ENCODE measurements at regions not wholly inside any gene's neighbourhood (a gene's known extent, or its start where the extent isn't known, plus 50 kb on each side); places are given as distances from the start of the nearest gene placed in this dataset.
"Not testable (repeated sequence)": the region's sequence is repeated elsewhere in the genome, so short reads cannot be mapped to it uniquely, and the experiment has no call there.

- not testable (repeated sequence) for DNase-seq
Measured at GRCh38 chr9:41075671-41076070, 52.8 kb downstream of the FOXD4L6 start.

- DNase-seq, result peak; percentile 47
Measured at GRCh38 chr9:41074356-41074942, 54.0 kb downstream of the FOXD4L6 start.

DNA sequence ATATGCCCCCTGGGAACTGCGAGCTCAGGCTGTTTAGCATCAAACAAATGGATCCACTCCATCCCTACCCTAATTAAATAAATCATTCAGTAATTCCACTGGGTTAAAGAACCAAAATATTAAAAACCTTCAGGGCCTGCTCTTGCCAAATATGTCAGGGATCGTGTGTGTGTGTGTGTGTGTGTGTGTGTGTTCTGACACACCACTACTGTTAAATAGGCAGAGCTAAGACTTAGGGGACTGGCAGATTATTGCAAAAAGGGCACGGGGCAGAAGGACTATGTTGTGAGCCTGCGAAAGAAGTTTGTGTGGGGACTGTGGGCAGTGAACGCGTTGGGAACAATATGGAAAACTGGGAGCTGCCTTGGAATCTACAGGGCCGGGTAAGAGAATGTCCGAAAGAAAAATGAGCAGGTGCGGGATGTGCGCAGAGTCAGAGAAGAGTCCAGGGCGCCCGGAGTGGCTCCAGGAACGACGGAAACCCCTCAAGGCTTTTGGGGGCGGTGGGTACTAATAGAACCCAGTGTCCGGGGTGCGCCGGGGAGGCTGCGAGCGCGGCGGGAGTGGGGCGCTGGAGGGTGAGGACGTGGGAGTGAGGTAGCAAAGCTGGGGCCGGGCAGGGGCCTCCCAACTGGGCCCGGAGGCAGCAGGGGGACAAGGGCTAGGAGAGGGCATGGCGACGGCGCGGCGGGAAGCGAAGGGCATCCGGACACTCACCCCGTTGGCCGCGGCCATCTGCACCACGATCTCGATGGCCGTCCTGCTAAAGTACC, 54.8 kb downstream of the FOXD4L6 start:
- not testable (repeated sequence) for DNase-seq

DNA sequence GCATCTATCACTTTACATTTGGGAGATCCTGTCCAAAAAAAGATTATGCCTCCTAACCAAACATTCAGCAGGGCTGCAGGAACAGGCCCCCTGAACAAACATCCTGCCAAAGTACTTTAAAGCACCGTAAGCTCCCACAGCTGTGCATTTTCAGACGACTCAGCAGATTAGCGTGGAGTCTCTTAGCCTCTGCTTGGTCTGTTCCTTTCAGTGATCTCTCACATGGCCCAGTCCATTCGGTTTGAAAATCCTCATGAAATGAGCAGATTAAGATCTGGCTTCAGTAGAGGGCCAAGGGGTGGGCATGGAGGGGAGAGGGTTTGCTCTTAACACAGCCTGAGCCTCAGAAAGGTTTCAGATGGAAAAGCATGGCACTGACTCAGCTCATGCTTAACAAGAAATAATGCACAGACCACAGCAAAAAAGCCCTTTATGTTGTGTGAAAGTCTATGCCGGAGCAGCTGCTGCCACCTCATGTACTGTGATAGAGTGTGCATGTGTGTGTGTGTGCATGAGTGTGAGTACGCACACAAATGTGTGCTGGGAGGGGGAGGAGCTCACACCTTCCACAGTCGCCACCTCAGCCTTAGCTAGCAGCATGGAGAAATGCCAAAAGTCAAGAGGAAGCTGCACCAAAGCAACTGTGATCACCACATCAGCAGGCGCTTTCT, 64.2 kb downstream of the FOXD4L6 start:
- peak; percentile 41 for DNase-seq

DNA sequence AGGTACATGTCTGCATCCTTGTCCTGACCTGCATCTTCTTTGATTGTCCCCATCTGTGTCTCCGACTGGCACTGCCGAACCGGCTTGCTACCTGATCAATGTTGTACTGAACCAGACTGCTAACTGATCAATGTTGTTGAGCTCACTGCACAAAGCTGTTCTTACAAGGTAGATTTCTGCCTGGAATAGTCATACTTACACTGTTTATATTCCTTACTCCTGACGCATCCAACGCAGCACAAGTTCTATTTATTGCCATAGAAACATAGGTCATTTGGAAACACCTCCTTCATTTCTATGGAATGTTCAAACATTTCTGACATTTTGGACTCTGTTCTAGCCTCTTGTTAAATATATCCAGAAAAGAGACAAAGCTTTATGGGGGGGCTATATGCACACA, 65.2 kb downstream of the FOXD4L6 start:
- not testable (repeated sequence) for DNase-seq

DNA sequence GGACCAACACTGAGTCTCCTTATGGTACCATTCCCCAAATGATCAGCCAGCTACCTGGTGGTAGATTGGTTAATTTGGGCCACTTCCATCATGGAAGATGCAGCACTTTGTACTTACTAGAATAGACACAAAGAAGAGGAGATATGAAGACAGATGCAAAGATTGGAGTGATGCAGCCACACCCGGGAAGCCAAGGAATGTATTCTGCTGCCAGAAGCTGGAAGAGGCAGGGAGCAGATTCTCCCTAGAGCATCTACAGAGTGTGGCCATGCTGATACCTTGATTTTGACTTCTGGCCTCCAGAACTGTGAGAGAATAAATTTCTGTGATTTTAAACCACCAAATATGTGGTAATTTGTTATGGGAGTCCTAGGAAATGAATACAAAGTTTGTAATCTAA, 68.9 kb downstream of the FOXD4L6 start:
- not testable (repeated sequence) for DNase-seq

GRCh38 chr9:41053666-41054363, 74.7 kb downstream of the FOXD4L6 start:
- not testable (repeated sequence) for DNase-seq

DNA sequence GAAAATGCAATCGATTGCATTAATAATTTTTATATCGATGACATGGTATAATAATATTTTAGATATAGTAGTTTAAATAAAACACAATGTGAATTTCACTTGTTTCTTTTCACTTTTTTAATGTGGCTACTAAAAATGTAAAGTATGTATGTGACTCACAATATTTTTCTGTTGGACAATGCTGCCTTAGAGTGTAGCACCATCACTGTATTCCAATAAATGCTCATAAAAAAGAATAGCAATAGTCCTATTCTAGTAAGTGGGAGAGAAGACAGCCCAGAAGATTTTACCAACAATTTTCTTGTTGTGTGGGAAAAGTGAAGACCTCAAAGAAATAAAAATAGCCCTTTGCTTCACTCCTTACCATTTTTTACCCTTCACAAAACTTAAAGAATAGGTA, 79.8 kb downstream of the FOXD4L6 start:
- not testable (repeated sequence) for DNase-seq

DNA sequence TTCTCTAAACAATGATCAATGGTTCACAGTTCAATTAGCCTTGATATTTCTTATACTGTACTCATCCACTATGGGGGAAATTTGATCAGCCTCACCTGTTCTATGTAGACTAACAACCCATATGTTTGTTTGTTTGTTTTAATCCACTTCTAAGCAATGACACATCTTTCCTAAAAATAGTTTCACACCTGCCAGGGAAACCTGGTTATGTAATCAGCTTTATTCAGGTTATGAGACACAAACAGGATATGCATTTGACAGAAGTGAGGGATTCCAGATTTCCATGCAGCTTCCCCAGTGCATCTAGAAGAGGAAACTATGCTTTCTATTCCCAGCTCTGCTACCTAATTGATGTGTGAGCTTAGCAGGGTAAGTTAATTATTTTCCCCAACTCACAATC, 80.7 kb downstream of the FOXD4L6 start:
- DNase-seq, result not testable (repeated sequence)

- DNase-seq, result not testable (repeated sequence)
Measured at GRCh38 chr9:41044930-41045329, 83.6 kb downstream of the FOXD4L6 start.

- DNase-seq, result not testable (repeated sequence)
Measured at GRCh38 chr9:41043433-41043832, 85.0 kb downstream of the FOXD4L6 start.

DNA sequence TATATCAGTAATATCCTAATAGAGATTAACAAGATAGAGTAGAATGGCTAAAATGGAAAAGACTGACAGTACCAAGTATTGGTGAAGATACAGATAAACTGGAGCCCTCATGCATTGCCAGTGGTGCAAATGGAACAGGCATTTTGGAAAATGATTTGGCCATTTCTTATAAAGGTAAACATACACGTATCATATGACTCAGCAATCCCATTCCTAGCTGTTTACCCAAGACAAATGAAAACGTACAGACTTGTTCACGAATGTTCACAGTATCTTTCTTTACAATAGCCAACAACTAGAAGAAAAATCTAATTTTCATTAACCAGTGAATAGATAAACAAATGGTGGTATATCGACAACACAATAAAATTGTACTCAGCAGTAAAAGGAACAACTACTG, 86.4 kb downstream of the FOXD4L6 start:
- DNase-seq, result not testable (repeated sequence)

DNA sequence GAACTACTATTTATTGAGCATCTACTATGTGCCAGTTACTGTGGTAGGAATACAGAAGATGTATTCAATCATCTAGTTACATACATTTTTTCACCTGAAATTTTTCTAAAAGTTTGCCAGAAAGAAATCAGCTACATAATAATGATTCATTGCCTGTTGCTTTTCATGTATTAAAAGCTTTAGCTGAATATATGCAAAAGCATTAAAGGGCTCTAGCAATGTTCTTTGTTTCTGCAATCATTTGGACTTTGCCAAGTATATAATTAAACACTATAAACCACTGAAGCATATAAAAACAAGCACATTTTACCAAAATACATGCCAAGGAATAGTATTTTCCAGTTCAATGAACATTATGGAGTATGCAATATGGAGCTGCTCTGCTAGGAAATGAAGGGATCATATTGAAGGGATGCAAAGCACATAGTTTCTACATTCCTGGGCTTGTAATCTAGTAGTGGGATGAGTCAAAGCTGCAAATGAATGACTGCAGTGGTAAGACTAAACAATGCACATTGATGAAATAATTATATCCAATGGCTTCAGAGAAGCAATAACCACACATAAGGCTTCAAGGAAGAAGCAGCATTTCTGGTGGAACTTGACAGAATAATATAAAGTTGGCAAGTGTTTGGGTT, 87.7 kb downstream of the FOXD4L6 start:
- DNase-seq, result not testable (repeated sequence)

- DNase-seq, result not testable (repeated sequence)
Measured at GRCh38 chr9:41035276-41035675, 93.2 kb downstream of the FOXD4L6 start.

GRCh38 chr9:41034699-41035197, 93.7 kb downstream of the FOXD4L6 start:
- DNase-seq, result not testable (repeated sequence)

GRCh38 chr9:41033877-41034276, 94.6 kb downstream of the FOXD4L6 start:
- not testable (repeated sequence) for DNase-seq

- DNase-seq, result not testable (repeated sequence)
Measured at GRCh38 chr9:41033360-41033759, 95.1 kb downstream of the FOXD4L6 start.

GRCh38 chr9:41026912-41027676, 101.4 kb downstream of the FOXD4L6 start:
- not testable (repeated sequence) for DNase-seq

DNA sequence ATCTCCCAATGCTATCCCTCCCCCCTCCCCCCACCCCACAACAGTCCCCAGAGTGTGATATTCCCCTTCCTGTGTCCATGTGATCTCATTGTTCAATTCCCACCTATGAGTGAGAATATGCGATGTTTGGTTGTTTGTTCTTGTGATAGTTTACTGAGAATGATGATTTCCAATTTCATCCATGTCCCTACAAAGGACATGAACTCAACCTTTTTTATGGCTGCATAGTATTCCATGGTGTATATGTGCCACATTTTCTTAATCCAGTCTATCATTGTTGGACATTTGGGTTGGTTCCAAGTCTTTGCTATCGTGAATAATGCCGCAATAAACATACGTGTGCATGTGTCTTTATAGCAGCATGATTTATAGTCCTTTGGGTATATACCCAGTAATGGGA, 106.1 kb downstream of the FOXD4L6 start:
- not testable (repeated sequence) for DNase-seq

- not testable (repeated sequence) for DNase-seq
Measured at GRCh38 chr9:41019858-41020562, 108.5 kb downstream of the FOXD4L6 start.

- DNase-seq, result not testable (repeated sequence)
Measured at GRCh38 chr9:41018948-41019347, 109.5 kb downstream of the FOXD4L6 start.

All from stimulated activated CD8-positive, alpha-beta memory T cell treated with anti-CD3 and anti-CD28 coated beads, Interleukin-4, amount 100 ng/mL, for 48 hours (primary cell).